Gastroesophageal sphincter (tissue), 3 donors: ENCODE measurements at regions not wholly inside any gene's neighbourhood (a gene's known extent, or its start where the extent isn't known, plus 50 kb on each side); places are given as distances from the start of the nearest gene placed in this dataset.

Experiments used
- POLR2AphosphoS5 ChIP-seq: sonication (generic); formaldehyde crosslinking; IDR thresholded peaks from one replicate; pipeline ENCODE4 v1.6.1; 2017; ENCODE audit warnings: antibody characterized with exemption
- TF ChIP-seq, protein P1 (sequence below), 4 experiments: fragments of 200-600 bp in 2 of 4; fragments of 450-650 bp in 2 of 4; sonication (generic) in 1 of 4; IDR thresholded peaks; one replicate each; pipeline ENCODE4 v1.5.1; 2017 to 2019; ENCODE audit warnings: antibody characterized with exemption in 4 of 4, mild to moderate bottlenecking in 2 of 4, moderate library complexity in 2 of 4

DNA sequence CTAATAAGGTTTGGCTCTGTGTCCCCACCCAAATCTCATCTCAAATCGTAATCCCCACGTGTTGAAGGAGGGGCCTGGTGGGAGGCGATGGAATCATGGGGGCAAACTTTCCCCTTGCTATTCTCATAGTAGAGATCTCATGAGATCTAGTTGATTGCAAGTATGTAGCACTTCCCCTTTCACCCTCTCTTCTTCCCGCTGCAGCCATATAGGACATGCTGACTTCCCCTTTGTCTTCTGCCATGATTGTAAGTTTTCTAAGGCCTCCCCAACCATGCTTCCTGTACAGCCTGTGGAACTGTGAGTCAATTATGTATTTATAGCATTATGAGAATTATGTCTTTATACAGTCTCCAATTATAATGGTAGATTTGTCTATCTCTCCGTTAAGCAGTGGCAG lies 594.5 kb downstream of the ACTR3B start:
- TF ChIP-seq, protein P1, sequence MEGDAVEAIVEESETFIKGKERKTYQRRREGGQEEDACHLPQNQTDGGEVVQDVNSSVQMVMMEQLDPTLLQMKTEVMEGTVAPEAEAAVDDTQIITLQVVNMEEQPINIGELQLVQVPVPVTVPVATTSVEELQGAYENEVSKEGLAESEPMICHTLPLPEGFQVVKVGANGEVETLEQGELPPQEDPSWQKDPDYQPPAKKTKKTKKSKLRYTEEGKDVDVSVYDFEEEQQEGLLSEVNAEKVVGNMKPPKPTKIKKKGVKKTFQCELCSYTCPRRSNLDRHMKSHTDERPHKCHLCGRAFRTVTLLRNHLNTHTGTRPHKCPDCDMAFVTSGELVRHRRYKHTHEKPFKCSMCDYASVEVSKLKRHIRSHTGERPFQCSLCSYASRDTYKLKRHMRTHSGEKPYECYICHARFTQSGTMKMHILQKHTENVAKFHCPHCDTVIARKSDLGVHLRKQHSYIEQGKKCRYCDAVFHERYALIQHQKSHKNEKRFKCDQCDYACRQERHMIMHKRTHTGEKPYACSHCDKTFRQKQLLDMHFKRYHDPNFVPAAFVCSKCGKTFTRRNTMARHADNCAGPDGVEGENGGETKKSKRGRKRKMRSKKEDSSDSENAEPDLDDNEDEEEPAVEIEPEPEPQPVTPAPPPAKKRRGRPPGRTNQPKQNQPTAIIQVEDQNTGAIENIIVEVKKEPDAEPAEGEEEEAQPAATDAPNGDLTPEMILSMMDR (IDR thresholded peaks at IDR 0.05): no peak
- no peak for TF ChIP-seq POLR2AphosphoS5
